HG02642 (cell line): ENCODE measurements at regions not wholly inside any gene's neighbourhood (a gene's known extent, or its start where the extent isn't known, plus 50 kb on each side); places are given as distances from the start of the nearest gene placed in this dataset.
"Not testable (repeated sequence)": the region's sequence is repeated elsewhere in the genome, so short reads cannot be mapped to it uniquely, and the experiment has no call there.

Experiments
- ATAC-seq: cut with Tn5 transposase; IDR thresholded peaks from one replicate; pipeline ENCODE4 v1.9.1; 2021; ENCODE audit warnings: mild to moderate bottlenecking; ENCODE audit not compliant: unreplicated experiment, poor library complexity

GRCh38 chrY:3319988-3320387 lies 258.9 kb upstream of the TGIF2LY start:
- not testable (repeated sequence) for ATAC-seq

DNA sequence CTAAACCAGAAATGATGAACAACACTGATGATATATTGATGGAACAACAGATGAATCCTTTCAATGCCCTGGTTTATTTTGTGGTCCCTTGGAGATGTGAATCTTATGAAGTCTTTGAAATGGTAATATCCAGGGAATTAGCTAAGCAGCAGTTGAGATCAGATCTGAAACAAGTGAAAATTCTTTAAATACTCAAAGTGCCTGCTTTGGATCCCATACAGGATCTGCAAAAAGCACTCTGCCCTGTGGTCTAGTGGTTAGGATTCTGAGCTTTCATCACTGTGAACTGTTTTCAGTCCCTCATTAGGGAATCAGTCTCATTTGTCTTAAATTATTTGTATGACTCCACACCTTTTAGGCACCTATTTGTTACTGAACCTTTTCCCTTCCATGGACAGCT lies 211.3 kb upstream of the TGIF2LY start:
- not testable (repeated sequence) for ATAC-seq

DNA sequence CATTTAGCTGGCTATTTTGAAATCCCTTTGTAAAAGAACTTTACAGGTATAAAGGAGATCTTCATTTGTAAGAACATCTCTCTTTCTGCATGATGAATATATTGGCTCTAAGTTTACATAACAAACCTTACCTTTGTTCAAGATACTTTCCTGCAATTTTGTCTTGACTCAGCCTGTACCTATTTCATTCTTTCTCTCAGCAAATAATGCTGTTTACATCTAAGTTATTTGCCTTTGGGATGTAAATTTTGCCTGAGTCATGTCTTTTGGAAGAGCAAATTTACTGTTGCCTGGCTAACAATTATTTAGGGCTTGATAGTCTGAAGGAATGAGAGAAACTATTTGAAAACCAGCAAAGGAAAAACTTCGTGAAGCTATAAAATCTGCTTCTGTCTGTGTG lies 210.4 kb upstream of the TGIF2LY start:
- ATAC-seq = not testable (repeated sequence)

DNA sequence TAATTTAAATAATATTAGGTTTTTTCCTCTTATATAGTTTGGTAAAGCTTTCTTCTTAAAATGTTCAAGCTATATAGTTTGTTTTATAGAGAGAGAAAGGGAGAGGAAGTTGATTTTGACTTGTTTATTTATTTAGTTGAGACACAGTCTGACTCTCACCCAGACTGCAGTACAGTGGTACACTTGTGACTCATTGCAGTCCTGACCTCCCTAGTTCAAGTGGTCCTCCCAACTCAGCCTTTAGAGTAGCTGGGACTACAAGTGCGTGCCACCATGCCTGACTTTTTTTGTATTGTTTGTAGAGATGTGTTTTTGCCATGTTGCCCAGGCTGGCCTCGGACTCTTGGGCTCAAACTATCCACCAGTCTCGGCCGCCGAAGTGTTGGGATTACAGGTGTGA lies 187.4 kb upstream of the TGIF2LY start:
- not testable (repeated sequence) for ATAC-seq

DNA sequence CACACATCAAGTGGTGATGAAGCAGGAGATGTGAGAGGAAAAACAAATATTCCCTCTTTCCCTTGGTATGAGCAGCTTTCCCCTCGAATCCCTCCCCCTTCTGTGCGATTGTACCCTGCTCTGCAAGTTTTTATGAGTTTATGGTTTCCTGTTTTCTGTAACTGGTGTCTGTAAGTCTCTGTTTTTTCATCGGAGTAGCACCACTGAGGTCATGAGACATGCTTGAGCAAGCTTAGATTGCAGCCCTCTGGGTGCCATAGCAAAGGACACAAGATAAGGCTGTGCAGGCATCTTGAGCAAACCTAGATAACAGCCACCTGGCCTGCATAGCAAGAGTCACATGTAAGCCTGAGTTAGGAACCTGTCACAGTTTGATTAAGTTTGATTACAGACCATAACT lies 174.6 kb upstream of the TGIF2LY start:
- ATAC-seq = not testable (repeated sequence)

- ATAC-seq = not testable (repeated sequence)
Measured at GRCh38 chrY:3405585-3405984, 173.3 kb upstream of the TGIF2LY start.

- not testable (repeated sequence) for ATAC-seq
Measured at GRCh38 chrY:3406896-3407452, 171.9 kb upstream of the TGIF2LY start.

DNA sequence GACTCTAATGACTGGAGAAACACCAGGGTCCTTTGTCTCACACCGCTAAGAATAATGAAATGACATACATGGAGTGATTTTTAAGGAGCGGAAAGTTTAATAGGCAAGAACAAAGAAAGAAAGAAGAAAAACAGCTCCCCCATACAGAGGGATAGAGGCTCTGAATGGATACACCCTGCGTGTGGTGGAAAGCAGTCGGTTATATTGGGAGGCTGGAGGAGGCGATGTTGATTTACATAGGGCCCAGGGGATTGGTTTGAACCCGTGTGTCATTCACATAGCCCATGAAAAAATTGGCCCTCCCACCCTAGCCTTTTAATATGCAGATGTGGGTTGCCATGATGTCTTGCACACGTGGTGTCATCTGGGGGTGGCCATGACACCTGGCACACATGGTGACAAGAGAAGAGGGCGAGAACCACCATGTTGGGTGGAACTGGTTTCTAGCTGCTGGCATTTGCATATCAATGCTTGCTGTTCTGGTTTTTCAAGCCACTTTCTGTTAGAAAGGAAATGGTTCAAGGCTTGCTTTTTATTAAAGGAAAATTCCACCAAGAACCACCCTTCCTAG lies 168.5 kb upstream of the TGIF2LY start:
- ATAC-seq = not testable (repeated sequence)
